ENCODE measurements at regions not wholly inside any gene's neighbourhood (a gene's known extent, or its start where the extent isn't known, plus 50 kb on each side); places are given as distances from the start of the nearest gene placed in this dataset.

DNA sequence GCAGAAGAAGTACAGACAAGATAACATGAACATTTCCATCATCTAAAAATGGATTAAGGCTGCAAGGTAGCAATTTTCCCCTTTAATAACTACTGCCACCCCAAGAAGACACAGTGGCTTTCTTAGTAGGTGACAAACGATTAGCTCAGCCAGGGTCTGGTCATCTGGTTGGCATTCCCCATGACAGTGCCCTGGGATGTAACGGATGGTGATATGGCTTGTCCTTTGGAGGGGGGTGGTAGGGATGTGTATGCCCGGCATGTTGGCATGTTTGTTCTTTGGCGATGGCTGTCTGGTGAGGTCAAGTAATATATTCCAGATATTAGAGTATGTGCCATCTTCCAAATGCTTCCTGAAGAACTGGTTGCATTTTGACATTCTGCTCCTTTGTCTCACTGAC lies 135.6 kb upstream of the ZNF536 start:
- 82% methylated on average over 4 of the region's 4 CpGs for WGBS (ENCODE audit: insufficient coverage)

GRCh38 chr19:30237140-30237539 lies 135.0 kb upstream of the ZNF536 start:
- CTCF ChIA-PET, result no interaction called here
- Histone ChIP-seq H2AFZ (ENCODE audit: insufficient read depth, low read depth, low read length, poor library complexity, severe bottlenecking) (no peak overlapping the region), H3K4me2 (replicated peaks; ENCODE audit: low read depth, low read length, poor library complexity, severe bottlenecking) (no peak overlapping the region), H3K36me3 (replicated peaks in 1 of 2; ENCODE audit: control extremely low read depth in 1 of 2, control insufficient read depth in 1 of 2, extremely low read depth in 1 of 2, insufficient read depth in 2 of 2, low read length in 1 of 2) (no peaks in the 10 kb centered on the region), H3K4me3 (ENCODE audit: control extremely low read depth in 1 of 5, extremely low read depth in 1 of 5, insufficient read depth in 1 of 5, low read depth in 2 of 5, low read length in 4 of 5) (no peak overlapping the region), H3K9ac (ENCODE audit: low read length) (no peak overlapping the region), H3K9me3 (ENCODE audit: control extremely low read depth in 1 of 3, control insufficient read depth in 2 of 3, insufficient read depth in 1 of 3, low read length in 2 of 3) (peaks cover 0 to 13% (median 0%) of the 10 kb centered on the region in 3 donors), H3K79me2 (ENCODE audit: control insufficient read depth, insufficient read depth, low read length) (no peaks in the 10 kb centered on the region), H4K20me1 (ENCODE audit: control insufficient read depth, insufficient read depth, low read length, poor library complexity, severe bottlenecking) (no peaks in the 10 kb centered on the region), H3K4me1 (ENCODE audit: control insufficient read depth in 2 of 2, insufficient read depth in 2 of 2, low read length in 2 of 2) (no peaks in the 10 kb centered on the region), H3K27ac (ENCODE audit: low read length in 2 of 2) (no peak overlapping the region), H3K27me3 (replicated peaks in 1 of 4; ENCODE audit: control extremely low read depth in 1 of 4, control insufficient read depth in 3 of 4, insufficient read depth in 4 of 4, low read length in 3 of 4) (peaks cover 0 to 15% (median 0%) of the 10 kb centered on the region in 4 experiments)
- Mint-ChIP-seq H3K27me3 (peaks cover 32% of the 10 kb centered on the region), H3K9me3 (ENCODE audit: insufficient read depth) (no peaks in the 10 kb centered on the region), H3K4me1 (no peaks in the 10 kb centered on the region), H3K27ac (no peak overlapping the region), H3K4me3 (no peak overlapping the region)
- WGBS (ENCODE audit: insufficient coverage), result 94% methylated on average over 2 of the region's 5 CpGs
- POLR2A ChIA-PET, result no interaction called here
- intact Hi-C loops (cut with micrococcal nuclease), result no loop called here
- DNase-seq (no peak), ATAC-seq (ENCODE audit: low read depth) (no peak)
- no peak for TF ChIP-seq EZH2 (IDR thresholded peaks at IDR 0.05; ENCODE audit: borderline replicate concordance, insufficient read depth, low read depth, low read length, poor library complexity, severe bottlenecking)
- no peak for TF ChIP-seq CTCF (IDR thresholded peaks at IDR 0.05)

More for the DNA sequence above, 135.6 kb upstream of the ZNF536 start:
- DNase-seq (no peak), ATAC-seq (ENCODE audit: low read depth) (no peak)
- POLR2A ChIA-PET, result no interaction called here
- no peak overlapping the region for H2AFZ ChIP-seq (ENCODE audit: insufficient read depth, low read depth, low read length, poor library complexity, severe bottlenecking)
- no peaks in the 10 kb centered on the region for H3K36me3 ChIP-seq (replicated peaks in 1 of 2; ENCODE audit: control extremely low read depth in 1 of 2, control insufficient read depth in 1 of 2, extremely low read depth in 1 of 2, insufficient read depth in 2 of 2, low read length in 1 of 2)
- CTCF ChIA-PET, result no interaction called here
- no peak overlapping the region for H3K27ac ChIP-seq (ENCODE audit: low read length in 2 of 2)
- no peak overlapping the region for H3K4me3 ChIP-seq (ENCODE audit: control extremely low read depth in 1 of 5, extremely low read depth in 1 of 5, insufficient read depth in 1 of 5, low read depth in 2 of 5, low read length in 4 of 5)
- peaks cover 34% of the 10 kb centered on the region for H3K27me3 Mint-ChIP-seq
- H3K4me3 Mint-ChIP-seq, result no peak overlapping the region
- H3K4me2 ChIP-seq (replicated peaks; ENCODE audit: low read depth, low read length, poor library complexity, severe bottlenecking), result no peak overlapping the region
- peaks cover 0 to 12% (median 0%) of the 10 kb centered on the region in 3 donors for H3K9me3 ChIP-seq (ENCODE audit: control extremely low read depth in 1 of 3, control insufficient read depth in 2 of 3, insufficient read depth in 1 of 3, low read length in 2 of 3)
- peaks cover 0 to 15% (median 0%) of the 10 kb centered on the region in 4 experiments for H3K27me3 ChIP-seq (replicated peaks in 1 of 4; ENCODE audit: control extremely low read depth in 1 of 4, control insufficient read depth in 3 of 4, insufficient read depth in 4 of 4, low read length in 3 of 4)
- H3K9me3 Mint-ChIP-seq (ENCODE audit: insufficient read depth), result no peaks in the 10 kb centered on the region
- intact Hi-C loops (cut with micrococcal nuclease), result no loop called here
- H3K4me1 Mint-ChIP-seq, result no peaks in the 10 kb centered on the region
- H3K4me1 ChIP-seq (ENCODE audit: control insufficient read depth in 2 of 2, insufficient read depth in 2 of 2, low read length in 2 of 2), result no peaks in the 10 kb centered on the region
- no peak overlapping the region for H3K9ac ChIP-seq (ENCODE audit: low read length)
- no peak overlapping the region for H3K27ac Mint-ChIP-seq
- no peak for TF ChIP-seq CTCF (IDR thresholded peaks at IDR 0.05)
- no peak for TF ChIP-seq EZH2 (IDR thresholded peaks at IDR 0.05; ENCODE audit: borderline replicate concordance, insufficient read depth, low read depth, low read length, poor library complexity, severe bottlenecking)
- H4K20me1 ChIP-seq (ENCODE audit: control insufficient read depth, insufficient read depth, low read length, poor library complexity, severe bottlenecking), result no peaks in the 10 kb centered on the region
- H3K79me2 ChIP-seq (ENCODE audit: control insufficient read depth, insufficient read depth, low read length), result no peaks in the 10 kb centered on the region
